Stimulated activated CD4-positive, alpha-beta T cell treated with anti-CD3 and anti-CD28 coated beads, Interleukin-4, amount 100 ng/mL, for 24 hours (primary cell): ENCODE measurements at regions not wholly inside any gene's neighbourhood (a gene's known extent, or its start where the extent isn't known, plus 50 kb on each side); places are given as distances from the start of the nearest gene placed in this dataset.

Source experiments
- DNase-seq: peaks from one replicate; pipeline ENCODE4 v3.0.0-alpha.2; 2020

DNA sequence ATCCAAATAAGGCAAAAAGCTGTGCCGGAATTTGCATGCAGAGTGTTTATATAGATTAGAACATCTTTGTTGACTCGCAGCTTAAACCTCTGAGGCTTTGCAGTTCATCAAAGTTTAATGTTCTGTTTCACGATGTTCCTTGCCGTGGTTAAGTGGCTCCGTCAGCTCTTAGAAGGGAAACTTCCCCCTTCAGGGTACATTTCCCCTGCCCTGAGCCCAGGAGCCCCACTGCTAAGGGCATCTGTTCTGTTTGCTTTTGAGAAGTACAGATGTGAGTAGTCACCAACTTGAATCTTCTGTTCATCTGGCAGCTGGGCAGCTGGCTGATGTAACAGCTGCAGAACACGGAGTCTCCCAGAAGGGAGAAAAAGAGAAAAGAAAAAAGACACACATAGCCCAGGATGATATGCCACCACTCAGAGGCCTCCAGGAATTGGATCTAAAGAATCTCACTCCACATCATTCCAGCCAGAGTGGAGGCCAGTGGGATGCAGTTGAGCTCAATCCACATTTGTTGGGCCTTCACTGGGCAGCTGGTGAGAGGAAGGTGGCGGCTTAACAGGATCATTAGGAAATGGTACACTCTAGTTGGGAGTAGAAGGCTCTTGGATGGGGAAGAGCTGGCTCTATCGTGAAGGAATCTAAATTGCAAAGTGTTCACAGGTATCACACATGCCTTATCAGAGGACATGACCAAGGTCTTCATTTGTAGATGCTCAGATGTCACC lies 178.7 kb upstream of the RBPJ start:
- DNase-seq = no peak

- no peak for DNase-seq
Observed at GRCh38 chr4:26144526-26145155, 176.2 kb upstream of the RBPJ start.

GRCh38 chr4:26145212-26145611 lies 175.6 kb upstream of the RBPJ start:
- no peak for DNase-seq

DNA sequence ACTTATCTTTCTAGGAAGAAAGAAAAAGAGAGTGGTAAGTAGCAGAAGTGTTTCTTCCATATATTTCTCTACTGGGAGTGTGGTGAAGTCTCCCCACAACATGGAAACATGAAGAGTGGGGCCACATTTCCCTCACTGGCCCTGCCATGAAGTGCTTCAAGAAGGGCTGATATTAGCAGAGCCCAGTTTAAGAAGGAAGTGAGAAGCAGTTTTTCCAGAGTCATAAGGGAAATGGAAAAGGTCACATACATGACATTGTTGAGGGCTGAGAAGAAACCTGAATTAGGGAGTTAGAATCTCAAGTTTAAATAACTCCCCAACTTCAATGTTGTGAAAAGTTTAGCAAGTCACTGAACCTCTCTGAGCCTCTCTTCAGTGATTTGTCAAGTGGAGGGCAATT lies 171.9 kb upstream of the RBPJ start:
- DNase-seq = no peak

DNA sequence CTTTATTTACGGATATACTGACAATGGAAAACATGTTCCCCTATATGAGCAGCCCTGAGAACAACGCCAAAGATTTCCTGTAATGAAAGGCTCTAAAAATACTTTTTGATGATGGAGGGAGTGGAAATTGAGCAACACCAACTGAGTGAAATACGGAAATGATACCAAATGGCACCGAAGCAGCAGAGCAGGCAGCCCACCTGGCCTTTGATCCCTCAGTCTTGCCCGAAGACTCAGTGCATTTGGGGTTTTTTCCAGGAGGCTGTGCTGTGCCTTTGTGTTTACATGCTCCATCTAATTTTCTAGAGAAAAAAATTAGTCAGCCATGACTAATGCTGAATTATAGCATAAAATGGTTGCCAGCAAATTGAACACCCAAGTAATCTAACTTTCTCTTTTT lies 169.9 kb upstream of the RBPJ start:
- DNase-seq = peak; percentile 65

- DNase-seq = no peak
Observed at GRCh38 chr4:26151615-26152014, 169.2 kb upstream of the RBPJ start.

GRCh38 chr4:26152056-26152455 lies 168.8 kb upstream of the RBPJ start:
- DNase-seq = no peak

DNA sequence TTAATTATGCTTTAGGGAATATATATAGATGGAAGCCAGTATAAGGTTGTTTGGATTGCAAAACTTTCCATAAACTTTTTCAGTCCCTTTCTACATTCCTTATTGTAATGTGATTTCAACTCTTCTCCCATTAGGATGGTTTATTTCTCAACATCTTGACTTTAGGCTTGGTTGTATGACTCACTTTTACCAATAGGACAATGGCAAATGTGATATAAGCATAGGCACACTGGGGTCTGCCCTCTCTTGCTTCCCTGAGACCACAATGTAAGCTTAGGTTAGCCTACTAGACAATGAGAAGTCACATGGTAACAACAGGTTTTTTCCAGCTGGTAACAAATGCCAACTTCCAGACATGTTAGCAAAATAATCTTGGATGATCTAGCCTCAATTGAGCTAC lies 163.3 kb upstream of the RBPJ start:
- no peak for DNase-seq

DNA sequence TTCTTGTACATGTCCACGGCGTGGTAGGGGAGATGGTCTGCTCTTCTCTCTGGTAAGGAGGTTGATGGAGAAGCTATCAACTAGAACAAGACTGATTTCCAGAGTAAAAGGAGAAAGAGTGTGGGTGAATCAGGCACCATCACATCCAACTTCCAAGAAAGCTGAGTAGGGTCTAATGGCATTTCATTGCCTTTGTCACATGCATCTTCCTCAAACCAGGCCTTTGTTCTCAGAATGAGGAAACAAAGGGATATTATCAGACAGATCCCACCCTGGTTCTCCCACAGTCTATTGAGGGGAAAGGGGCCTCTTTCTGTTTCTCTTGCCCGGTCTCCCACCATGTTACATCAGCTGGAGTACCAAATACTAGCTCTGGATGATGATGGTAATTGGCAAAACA lies 160.2 kb upstream of the RBPJ start:
- no peak for DNase-seq

DNA sequence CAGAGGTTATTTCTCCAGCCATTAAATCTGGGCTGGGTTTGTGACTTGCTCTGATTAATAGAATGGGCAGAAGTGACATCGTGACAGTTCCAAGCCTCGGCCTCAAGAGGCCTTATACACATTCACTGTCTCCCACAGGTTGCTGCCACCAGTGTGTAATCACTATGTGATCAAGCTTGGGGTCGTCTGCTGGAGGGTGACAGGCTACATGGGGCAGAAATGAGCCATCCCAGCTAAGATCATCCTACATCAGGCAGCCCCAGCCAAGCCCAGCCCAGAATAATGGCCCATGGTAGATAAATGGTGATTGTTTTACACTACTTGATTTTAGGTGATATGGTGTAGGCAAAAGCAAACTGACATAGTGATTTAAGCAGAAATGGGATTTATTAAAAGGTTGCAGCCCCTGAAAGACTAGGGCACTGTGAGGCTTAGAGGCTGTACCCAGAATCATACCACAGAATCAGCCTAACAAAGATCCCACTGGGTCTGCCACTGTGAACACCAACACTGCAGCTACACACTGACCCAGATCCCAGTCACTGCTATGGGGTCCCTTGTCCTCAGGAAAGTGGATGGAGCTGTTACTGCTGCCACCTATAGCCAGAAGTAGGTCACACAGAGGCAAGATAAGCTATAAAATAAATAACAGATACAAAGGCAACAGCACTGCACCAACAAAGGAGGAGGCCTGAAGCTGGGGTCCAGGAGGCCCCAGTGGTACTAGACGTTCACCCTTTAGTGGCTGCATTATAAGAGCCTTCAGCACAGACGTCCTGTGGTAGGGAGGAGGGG lies 159.6 kb upstream of the RBPJ start:
- DNase-seq = no peak

GRCh38 chr4:26162101-26162500 lies 158.7 kb upstream of the RBPJ start:
- DNase-seq = no peak

- no peak for DNase-seq
Observed at GRCh38 chr4:26163425-26164362, 157.1 kb upstream of the RBPJ start.

DNA sequence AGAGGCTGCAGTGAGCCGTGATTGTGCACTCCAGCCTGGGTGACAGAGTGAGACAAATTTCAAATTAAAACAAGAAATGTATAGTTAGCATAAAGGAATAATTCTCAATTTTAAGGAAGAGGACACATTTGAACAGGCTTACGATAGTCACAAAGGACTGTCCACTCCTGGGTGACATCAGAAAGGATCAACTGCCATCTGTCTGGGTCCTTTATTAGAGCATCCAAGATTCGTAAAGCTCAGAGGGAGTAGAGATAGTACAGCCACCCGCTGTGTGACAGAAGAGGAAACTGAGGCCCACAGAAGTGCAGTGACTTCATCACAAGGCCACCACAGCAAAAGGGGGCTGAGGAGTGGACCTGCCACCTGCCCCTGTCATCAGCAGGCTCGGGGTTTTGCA lies 149.3 kb upstream of the RBPJ start:
- no peak for DNase-seq

DNA sequence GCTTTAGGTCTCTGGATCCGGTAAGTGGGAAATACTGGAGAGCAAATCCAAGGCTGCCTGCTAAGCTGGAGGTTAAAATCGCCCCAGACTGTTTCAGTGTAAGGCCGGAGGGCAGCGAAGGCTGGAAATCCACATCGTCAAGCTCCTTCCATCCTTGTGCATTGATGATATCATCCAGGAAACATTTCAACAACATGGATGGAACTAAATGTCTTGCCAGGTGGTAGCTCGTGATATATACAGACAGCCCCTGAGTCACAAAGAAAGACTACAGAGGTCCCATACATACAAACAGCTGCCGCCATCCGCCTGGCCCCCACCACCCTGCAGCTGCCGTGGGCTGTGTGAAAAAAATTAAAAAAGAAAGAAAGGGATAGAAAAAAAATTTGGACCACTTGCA lies 148.9 kb upstream of the RBPJ start:
- DNase-seq = no peak

DNA sequence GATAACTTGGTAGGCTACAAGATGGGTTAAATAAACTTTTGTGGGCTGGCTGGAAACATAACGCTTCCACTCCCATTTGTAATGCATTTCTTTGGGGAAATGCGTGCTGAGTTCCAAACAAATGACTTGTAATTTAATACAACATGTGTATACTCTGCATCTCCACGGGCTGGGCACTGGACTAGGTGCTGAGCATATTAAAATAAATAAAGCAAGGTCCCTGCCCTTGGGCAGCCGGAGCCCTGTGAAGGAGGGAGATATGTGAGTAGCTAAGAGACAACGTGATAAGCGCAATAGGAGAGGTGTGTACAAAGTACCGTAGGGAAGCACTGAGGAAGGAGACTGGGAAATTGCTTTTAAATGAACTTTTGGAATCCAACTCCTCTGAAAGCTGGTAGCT lies 147.2 kb upstream of the RBPJ start:
- no peak for DNase-seq

DNA sequence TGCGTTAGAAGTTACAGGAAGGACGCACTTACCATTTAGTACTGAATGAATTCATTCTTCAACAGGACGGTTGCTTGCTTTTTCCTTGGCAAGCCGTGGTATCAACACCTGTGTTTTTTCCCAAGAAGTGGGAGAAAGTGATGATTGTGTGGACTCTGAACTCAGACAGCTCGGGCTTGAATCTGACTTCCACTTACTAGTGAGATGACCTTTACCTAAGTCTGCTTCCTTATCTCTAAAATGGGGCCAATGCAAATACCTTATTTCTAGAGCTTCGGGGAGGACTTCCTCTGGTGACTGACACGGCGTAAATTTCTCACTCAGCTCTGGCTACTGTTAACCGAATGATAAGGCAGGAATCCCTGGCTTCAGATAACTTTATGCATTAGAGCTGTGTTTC lies 146.8 kb upstream of the RBPJ start:
- no peak for DNase-seq

- DNase-seq = peak; percentile 53
Observed at GRCh38 chr4:26175006-26175786, 145.6 kb upstream of the RBPJ start.

GRCh38 chr4:26175905-26176470 lies 144.8 kb upstream of the RBPJ start:
- no peak for DNase-seq

DNA sequence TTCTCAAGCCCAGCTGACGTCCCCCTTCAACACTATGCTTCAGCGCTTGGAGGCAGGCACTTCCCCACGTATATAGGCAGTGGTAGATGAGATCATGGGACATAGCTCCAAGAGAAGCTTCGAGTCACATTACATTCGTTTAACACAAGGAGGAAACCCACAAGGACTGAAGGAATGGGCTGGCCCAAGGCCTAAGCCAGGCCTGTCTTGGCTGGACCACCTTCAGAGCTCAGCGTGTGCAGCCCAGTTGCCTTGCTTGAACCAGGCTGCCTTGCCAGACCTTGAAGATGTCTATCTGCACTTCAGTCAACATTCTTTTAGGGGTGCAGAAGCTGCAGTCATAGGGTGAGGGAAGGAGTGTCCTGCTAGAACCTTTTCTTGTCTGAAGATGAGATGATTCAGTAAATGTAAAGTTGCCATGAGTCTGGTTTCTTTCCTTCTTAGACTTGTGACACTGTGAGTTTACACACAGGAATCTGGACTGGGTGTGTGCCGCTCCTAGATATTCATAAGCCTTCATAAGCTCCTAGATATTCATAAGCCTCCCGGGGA lies 144.1 kb upstream of the RBPJ start:
- no peak for DNase-seq

GRCh38 chr4:26178854-26179253 lies 142.0 kb upstream of the RBPJ start:
- no peak for DNase-seq

GRCh38 chr4:26179316-26179760 lies 141.5 kb upstream of the RBPJ start:
- DNase-seq = peak; percentile 39
